Activated CD4-positive, CD25-positive, alpha-beta regulatory T cell (primary cell): ENCODE measurements at regions not wholly inside any gene's neighbourhood (a gene's known extent, or its start where the extent isn't known, plus 50 kb on each side); places are given as distances from the start of the nearest gene placed in this dataset.
"Not testable (repeated sequence)": the region's sequence is repeated elsewhere in the genome, so short reads cannot be mapped to it uniquely, and the experiment has no call there.

Source experiments
- DNase-seq, 4 experiments: peaks; one replicate each; lab custom pipeline; 2025; lab: John Stamatoyannopoulos, UW

DNA sequence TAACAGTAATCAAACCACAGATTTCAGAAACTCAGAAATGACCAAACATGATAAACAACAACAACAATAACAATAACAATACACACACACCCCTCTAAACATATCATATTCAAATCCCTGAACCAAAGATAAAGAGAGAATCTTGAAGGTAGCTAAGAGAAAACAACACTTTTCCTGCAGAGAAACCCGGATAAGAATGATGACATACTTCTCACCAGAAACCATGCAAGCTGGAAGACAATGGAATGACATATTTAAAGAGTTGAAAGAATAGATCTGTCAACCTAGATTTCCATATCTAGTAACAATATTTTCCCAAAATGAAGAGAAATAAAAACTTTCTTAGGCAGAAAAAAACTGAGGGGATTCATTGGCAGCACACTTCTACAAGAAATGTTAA, 138.1 kb downstream of the LIG4 start:
- DNase-seq: no peak

DNA sequence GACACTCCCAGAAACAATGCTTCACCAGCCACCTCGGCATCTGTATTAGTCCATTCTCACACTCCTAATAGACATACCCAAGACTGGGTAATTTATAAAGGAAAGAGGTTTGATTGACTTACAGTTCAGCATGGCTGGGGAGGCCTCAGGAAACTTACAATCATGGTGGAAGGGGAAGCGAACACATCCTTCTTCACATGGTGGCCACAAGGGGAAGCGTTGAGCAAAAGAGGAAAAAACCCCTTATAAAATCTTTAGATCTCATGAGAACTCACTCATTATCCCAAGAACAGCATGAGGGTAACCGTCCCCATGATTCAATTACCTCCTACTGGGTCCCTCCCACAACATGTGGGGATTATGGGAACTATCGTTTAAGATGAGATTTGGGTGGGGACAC, 140.9 kb downstream of the LIG4 start:
- DNase-seq: not testable (repeated sequence)

DNA sequence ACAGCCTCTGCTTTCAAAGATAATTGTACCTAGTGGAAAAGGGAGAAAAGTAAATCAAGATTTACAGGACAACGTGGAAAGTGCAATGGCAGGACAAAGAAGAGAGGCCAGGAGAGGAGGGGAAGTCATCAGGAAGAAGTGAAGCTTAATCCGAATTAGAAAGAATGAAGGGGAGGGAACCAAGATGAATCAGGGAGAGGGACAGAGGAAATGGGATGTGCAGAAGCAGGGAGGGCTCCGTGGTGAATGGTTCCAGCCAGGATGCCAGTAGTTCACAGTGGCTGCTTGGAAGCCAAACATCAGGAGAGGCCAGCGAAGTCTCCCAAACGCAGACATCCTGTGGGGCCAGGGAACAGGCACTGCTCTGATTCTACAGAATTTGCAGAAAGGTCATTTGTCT, 144.4 kb downstream of the LIG4 start:
- DNase-seq: no peak

DNA sequence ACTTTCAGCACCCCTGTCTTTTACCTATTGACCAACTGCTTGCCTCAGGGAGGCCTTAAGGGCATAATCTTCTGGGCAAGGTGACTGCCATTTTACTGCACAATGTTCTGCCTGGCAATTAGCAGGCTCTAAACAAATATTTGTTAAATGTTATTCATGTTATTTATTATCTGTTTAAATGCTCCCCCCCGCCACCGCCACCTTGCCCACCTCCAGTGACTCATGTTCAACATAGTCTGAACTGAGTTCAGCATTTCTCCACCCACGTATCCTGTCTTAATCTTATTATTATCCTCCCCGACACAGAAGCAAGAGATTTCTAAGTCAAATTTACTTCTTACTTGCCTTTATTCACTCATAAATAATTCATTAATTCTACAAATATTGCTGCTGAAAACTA, 144.8 kb downstream of the LIG4 start:
- DNase-seq: no peak

DNA sequence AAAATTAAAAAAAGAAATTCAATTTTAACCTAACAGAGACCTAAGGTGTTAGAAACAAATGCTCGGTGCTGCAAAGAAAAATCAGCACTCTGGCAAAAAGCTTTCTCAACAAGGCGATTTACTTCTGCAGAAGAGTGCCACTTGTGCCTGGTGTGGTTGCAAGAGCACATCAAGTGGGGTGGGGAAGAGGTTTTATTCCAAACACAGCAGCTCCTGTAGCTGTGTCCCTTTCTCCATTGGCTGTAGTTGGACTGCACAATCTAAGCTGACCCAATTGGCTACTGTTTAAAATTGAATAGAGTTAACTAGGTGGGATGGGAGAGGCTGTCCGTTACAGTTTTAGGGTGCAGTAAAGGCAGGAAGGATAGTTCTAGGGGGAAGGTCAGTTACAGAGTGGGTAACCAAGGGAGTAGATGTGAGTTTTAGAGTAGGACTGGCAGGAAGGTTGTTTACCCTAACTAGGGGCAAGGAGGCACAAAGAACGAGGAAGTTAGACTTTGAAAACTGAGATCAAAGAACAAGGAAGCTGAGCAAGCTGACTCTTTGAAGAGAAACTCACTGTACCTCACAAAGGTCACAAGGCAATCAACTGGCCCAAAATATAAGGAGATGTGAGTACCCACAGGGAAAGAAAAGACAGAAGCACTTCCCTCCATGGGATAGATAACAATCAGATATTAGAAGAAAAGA, 145.7 kb downstream of the LIG4 start:
- no peak for DNase-seq

DNA sequence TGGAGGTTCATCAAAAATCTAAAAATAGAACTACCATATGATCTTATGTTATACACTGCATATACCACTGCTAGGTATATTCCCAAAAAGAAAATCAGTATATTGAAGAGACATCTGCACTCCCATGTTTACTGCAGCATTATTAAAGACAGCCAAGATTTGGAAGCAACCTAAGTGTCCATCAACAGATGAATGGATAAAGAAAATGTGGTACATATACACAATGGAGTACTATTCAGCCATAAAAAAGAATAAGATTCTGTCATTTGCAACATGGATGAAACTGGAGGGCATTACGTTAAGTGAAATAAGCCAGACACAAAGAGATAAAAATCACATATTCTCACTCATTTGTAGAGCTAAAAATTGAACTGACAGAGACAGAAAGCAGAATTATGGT, 151.0 kb downstream of the LIG4 start:
- DNase-seq: not testable (repeated sequence)

DNA sequence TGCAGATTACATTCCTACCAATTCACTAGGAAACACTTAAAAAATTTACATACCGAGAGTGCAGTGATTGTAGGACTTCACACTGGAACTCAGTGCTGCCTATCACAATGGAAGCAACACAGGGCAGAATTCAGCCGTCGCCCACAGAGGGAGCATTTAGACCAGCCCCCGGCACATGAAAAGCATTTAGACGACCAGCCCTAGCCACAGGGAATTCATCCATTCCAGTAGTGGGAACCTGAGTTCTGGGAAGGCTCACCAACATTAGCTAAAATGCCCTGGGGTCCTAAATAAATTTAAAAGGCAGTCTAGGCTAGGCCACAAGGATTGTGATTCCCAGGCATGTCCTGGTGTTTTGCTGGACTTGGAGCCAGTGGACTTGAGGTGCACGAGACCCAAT, 155.2 kb downstream of the LIG4 start:
- no peak for DNase-seq

DNA sequence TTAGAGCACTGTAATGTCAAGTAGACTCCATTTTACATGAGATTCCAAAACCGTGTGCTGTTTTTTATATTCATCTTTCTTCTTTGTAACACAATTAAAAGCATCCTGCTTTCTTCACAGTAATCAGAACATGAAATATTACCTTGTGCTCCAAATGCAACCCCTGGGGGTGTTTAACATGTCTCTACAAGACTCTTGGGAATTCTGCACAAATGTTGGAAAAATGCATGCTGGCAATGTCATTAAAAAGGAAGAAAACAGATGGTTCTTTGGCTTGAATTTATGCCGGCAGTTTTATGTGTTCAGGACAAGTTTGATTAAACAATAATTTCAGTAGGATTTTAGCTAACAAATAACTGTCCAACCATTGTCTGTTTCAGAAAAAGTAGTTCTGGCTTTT, 159.1 kb downstream of the LIG4 start:
- no peak for DNase-seq

DNA sequence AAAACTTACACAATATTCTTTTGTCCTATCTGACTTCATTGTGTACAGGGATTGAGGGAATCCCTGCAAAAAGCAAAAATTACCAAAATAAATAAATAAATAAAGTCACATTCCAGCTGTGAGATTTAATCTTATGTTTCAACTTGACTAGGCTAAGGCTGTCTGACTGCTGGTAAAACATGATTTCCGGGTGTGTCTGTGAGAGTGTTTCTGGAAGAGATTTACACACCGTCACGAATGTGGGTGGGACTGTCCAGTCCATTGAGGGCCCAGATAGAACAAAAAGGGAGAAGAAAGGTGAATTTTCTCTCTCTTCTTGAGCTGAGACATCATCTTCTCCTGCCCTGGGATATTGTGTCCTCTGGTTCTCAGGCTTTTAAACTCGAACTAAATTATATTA, 166.1 kb downstream of the LIG4 start:
- DNase-seq: no peak

DNA sequence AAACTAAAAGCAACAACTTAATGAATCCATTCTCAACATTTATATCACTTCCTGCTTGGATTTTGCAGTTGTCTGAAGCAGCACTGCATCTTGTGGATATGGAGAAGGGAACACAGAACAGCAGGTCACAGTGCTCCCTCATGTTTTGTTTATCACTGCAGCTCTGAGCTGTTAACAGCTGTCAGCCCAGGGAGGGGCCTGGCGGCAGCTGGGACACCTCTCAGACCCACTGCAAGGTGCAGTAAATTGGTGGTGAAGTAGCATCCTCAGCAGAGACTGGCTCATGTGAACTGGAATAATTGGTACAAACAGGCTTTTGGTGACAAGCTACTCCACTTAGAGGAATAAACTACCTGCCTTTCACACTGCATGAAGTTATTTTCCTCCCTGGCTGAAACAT, 170.4 kb downstream of the LIG4 start:
- no peak for DNase-seq

DNA sequence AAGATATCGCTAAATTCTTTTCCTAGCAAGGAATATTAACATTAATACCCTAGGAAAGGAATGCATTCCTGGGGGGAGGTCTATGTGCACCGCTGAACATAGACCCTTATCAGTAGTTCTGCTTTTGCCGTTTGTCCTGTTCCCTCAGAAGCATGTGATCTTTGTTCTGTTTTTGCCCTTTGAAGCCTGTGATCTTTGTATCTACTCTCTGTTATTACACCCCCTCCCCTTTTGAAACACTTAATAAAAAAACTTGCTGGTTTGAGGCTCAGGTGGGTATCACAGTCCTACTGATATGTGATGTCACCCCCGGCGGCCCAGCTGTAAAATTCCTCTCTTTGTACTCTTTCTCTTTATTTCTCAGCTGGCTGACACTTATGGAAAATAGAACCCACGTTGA, 172.5 kb downstream of the LIG4 start:
- not testable (repeated sequence) for DNase-seq

DNA sequence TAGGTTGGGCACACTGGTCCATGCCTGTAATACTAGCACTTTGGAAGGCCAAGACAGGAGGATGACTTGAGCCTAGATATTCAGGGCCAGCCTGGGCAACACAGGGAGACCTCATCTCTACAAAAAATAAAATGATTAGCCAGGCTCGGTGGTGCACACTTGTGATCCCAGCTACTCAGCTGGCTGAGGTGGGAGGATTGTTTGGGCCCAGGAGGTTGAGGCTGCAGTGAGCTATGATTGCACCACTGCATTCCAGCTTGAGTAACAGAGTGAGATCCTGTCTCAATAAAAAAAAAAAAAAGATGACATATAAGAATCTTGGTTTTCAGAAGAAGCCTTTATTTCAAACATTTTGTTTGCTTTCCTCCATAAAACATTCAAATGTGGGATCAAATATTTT, 178.0 kb downstream of the LIG4 start:
- no peak for DNase-seq

DNA sequence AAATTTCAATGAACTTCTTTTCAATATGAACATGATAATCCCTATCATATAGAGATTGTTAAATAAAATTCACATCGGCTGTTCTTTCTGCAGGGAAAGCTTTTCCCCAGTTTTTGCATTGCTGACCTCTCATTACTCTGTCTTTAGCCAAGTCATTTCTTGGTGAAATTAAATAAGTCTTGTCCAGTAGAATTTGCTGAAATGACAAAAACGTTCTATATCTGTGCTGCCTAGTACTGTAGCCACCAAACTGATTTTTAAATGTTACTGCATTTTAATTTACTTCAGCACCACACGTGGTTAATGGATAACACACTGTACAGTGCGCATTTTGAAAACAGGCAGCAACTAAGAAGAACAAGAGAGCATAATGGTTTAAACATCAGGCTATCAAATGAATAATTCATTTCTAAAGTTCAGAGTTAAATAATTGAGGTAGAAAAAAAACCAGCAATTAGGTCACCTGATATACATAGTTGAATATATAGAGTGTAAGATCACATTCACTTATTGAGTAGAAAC, 178.9 kb downstream of the LIG4 start:
- no peak for DNase-seq

DNA sequence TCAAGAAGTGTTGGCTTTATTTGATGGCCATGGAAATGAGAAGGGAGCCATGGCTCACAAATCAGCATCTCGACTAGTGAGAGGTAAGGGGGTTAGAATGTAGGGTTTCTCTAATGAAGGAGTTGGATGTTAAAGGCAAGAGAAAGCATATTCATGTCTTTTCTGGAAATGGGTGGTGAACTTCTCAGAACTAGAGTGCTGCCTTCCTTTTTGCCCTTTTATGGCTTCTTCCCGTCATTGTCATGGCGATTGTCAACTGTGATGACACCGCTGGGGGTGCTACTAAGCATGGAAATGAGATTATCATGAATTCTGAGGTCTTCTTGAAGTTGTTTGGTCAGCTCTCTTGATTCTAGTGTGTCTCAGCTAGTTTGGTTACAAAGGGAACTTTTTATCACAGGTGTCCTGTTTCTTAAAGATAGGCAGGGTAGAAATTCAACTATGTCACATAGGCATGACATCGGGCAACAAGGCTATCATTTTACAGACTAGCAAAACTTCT, 180.4 kb downstream of the LIG4 start:
- DNase-seq: no peak

DNA sequence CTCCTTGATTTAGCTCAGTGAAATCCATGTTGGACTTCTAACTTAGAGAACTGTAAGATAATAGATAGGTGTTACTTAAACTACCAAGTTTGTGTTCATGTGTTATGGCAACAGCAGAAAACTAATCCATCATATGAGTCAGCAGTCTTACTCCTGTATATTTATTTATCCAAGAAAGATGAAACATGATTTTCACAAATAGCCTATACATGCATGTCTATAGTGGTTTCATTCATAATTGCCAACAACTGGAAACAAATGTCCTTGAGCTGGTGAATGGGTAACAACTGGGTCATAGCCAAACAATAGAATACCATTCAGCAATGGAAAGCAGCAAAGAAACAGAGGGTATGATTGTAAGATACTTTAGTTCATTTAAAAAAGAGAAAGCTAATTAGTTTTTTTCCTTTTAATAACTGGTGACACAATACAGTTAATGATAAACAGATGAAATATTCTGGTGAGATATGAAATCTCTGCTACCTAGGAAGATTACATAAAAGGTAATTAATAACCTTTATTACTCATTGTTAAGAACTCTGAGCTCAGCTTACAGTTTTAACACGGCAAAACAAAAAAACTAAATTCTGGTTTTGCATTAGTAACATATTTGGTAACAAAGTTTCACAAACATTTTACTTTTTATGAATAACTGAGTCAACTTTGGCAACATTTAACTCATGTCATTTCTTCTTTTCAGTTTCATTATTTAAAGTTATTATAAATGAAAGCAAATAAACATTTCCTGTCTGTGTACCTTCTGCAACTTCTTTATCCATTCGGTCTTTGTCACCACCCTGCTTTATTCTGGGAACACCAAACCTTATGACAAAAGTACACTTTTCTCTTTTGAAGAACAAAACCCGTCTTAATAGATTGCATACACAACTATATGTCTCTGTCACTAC, 181.3 kb downstream of the LIG4 start:
- DNase-seq: no peak

DNA sequence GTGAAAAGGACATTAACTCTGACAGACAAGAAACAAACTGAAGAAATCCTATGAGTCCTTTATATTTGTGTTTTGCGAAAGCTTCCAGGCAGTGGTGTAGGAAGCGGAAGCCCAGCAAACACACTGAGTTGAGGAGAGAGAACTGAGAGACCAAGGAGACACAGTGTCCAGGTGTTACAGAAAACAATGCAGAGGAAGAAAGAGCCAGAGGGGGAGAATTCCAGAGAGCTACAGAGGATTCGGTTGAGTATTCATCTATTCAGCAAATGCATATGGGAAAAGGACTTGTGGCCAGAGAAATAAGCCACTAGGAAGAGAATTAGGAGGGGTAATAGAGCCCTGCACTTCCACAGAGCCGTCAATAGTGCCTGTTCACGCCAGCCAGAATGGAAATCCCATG, 183.5 kb downstream of the LIG4 start:
- no peak for DNase-seq

DNA sequence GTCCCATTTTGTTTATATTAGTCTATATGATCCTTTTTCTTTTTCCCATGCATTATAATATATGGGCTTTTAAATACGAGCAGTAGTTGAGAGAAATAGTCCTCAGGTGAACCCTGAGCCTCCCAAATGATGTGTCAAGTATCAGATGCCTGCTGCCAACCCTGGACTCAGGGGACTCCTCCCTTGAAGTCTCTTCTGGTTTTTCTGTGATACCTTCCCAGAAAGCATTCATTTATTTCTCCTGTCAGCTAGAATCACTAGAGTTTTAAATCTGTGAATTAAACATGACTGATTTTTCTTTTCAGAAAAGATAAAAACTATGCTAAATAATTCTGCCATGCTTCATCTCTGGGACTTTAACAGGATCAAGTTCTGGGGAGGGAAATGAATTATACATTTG, 184.6 kb downstream of the LIG4 start:
- DNase-seq: no peak

DNA sequence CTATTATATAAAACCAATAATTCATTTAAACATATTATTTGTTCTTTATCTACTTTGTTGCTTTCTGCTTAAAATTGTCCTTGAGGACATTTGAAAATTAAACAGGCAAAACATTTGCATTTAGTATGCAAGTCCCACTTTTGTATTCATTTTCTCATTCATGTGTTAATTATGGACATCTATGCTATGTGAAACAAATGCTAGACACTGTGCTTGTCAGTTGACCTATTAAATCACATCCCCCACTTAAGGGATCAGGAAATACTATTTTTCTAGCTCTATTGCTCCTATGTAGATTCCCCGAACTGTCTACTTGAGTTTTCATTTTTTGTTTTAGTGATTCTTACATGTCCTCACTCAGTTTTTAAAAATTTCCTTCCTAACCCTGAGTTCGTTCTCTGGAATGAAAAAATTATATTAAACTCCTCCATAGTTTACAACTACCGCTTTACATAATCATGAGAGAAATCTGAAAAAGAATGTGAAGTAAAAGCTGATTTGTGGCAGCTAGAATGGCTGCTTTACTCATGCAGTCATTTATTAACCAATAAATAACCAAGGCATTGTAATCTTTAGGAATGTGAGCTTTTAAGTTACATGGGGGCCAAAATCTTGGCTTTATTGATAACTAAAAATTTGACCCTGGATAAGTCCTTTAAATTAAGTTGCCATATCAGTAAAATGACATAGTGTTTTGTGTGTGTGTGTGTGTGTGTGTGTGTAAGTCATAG, 188.5 kb downstream of the LIG4 start:
- DNase-seq: no peak

DNA sequence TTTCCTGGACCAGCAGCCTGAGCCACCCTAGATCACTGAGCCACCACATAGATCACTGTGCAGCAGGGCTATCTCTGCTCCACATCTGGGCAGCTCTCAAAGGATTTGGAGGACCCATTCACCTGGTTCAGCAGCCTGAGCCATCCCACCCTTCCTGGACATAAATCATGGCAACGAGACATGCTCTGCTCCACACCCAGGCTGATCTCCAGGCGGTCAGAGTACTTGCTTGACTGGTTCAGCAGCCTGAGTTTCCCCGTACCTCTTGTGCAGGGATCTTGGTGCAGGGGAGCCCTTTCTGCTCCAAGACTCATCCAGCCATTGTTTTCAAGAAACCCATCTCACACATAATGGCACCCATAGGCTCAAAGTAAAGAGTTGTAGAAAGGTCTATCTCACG, 195.3 kb downstream of the LIG4 start:
- DNase-seq: no peak

DNA sequence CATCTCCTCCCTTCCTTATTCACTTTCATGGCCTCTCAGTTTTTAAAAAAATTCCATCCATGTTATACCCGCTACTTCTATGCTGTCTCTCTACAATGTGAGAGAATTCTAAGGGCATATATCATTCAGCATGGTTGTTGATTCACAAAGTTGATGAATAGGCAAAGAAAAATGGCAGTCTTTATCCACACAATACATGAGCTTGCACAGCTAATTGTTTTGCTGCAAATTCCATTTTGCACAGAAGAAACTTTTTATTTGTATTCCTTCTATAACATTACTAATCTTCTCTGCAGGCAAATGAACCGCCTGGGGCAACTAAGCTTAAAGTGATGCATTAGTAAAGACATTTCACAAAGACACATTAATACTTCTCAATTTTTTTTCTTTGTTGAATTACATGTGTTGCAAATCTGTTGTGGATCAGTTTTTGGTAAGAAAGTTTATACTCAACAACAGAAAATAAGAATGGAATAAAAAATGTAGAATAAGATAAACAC, 196.9 kb downstream of the LIG4 start:
- DNase-seq: no peak

DNA sequence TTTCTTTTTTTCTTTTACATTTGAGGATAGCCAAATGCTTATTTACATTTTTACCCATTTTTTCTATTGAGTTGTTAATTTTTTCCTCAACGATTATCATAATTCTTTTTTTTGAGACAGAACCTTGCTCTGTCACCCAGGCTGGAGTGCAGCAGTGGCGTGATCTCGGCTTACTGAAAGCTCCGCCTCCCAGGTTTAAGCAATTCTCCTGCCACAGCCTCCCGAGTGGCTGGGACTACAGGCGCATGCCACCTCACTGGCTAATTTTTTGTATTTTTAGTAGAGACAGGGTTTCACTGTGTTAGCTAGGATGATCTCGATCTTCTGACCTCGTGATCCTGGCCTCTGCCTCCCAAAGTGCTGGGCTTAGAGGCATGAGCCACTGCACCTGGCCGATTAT, 208.7 kb downstream of the LIG4 start:
- DNase-seq: no peak

DNA sequence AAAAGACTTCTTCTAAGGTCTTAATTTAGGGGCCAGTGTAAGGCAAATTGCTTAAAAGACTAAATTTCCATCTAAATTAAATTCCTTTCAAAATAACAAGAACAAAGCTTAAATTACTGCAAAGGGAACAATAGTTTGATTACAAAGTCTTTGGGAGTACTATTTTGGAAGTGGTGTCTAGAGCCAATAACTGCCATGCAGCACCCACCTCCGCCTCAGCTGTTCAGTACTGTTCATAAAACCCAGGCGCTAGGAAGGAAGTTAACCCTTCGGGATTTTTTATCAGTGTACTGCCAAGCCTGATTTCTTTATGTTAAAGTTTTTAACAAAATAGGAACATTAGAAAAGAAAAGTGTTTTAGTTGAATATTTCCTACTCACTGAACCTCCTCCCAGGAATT, 210.1 kb downstream of the LIG4 start:
- DNase-seq: no peak
